NCI-H128 (cell line): ENCODE measurements at regions not wholly inside any gene's neighbourhood (a gene's known extent, or its start where the extent isn't known, plus 50 kb on each side); places are given as distances from the start of the nearest gene placed in this dataset.
"Not testable (repeated sequence)": the region's sequence is repeated elsewhere in the genome, so short reads cannot be mapped to it uniquely, and the experiment has no call there.

ENCODE experiments used
- DNase-seq: peaks from one replicate; lab custom pipeline; 2025; ENCODE audit not compliant: unreplicated experiment; lab: John Stamatoyannopoulos, UW

DNA sequence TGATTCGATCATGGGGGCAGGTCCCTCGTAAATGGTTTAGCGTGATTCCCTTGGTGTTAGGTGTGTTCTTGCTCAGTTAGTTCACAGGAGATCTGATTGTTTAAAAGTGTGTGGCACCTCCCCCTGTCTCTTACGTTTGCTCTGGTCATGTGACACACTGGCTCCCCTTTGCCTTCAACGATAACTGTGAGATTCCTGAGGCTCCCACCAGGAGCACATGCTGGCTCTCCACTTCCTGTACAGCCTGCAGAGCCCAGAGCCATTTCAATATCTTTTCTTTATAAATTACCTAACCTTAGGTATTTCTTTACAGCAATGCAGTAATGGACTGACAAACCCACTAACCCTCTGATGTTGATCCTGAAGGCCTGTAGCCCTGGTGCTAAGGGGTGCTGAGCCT is 141.9 kb downstream of the FCRL5 start:
- DNase-seq: no peak

DNA sequence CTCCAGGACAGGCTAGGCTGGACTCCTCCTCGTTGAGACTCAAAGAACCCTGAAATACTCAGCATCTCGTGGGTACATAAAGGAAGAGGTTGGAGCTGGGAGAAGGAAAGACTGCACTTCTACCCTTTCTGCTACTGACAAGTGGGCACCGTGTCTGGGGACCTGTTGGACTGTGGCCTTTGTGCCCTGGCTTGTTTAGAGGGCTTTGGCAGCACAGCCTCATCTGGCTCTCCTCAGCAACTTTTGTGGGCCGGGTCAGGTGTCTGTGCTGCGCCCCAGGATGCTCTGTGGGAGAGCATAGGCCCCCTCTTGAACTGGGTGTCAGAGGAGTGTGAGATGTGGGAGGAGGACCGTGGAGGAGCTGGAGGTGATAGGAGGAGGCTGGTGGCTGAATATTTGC is 142.4 kb downstream of the FCRL5 start:
- DNase-seq: no peak

DNA sequence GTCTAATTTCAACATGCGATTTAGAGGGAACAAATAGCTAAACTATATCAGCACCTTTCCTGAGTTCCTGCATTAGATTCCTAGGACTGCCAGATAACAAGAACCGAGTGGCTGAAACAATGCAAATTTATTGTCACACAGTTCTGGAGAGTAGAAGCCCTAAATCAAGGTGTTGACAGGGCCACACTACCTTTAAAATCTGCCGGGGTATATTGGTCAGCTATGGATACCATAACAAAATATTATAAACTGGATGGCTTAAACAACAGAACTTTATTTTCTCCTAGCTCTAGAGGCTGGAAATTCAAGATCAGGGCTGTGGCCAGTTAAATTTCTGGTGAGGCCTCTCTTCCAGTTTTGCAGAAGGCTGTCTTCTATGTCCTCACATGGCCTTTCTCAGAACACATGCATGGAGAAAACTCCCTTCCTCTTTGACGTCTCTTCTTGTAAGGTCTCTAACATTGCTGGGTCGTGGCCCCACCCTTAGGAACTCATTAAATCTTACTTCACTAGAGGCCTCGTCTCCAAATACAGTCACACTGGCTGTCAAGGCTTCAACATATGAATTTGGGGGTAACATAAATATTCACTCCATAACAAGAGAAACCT is 144.3 kb downstream of the FCRL5 start:
- no peak for DNase-seq

DNA sequence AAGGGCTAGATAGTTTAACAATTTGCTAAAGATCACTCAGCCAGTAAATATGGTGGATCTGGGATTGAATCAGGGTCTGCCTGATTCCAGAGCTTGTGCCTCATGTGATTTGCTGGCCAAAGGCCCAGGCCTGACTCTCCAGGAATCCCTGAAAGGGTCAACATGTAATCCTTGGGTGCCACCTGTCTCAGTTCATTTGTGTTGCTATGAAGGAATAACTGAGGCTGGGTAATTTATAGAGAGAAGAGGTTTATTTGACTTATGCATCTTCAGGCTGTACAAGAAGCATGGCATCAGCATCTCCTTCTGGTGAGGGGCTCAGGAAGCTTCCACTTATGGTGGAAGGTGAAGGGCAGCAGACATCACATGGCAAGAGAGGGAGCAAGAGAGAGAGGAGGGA is 144.9 kb downstream of the FCRL5 start:
- no peak for DNase-seq

DNA sequence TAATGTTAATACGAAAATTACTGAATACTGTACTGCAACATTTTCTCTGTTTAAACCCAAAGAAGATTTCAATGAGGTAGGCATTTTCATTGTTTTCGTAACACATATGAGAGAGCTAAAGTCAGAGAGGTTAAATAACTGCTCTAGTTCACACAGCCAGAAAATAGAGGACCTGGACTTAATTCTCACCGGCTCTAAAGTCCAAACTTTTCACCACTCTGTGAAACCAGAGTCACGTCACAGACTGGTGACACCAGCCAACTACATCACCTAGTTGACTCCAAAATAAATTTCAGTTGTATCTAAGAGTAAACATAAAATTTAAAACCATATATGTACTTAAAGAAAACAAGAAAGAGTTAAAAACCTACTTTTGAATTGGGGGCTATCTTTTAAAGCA is 146.7 kb downstream of the FCRL5 start:
- no peak for DNase-seq

DNA sequence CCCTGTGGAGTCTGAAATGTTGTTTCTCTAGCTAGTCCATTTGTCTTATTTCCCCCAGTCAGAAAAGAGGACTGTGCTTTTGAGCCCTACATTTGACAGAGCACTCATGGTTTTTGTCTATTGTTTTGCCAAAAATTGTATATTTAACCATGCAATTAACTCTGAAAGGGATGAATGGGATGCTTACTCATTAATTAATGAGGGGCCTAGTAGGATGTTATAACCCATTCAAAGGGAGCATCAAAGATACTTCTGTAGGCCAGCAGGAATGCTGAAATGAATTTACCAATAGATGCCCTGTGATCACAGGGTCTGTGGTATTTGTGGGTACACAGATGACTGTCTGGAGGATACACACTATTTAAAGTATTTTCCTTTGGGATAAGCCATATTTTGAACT is 147.7 kb downstream of the FCRL5 start:
- DNase-seq: no peak

DNA sequence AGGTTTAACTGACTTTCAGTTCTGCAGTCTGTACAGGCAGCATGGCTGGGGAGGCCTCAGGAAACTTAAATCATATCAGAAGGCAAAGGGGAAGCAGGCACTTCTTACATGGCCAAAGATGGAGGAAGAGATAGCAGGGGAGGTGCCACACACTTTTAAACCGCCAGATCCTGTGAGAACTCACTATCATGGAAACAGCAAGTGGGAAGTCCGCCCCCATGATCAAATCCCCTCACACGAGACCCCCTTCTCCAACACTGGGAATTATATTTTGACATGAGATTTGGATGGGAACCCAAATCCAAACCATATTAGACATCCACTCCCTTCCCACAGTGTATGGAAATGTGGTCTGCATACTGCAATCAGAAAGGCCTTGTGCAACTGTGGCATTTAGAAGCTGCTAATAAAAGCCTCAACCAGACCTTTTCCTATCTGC is 148.2 kb downstream of the FCRL5 start:
- DNase-seq: no peak

DNA sequence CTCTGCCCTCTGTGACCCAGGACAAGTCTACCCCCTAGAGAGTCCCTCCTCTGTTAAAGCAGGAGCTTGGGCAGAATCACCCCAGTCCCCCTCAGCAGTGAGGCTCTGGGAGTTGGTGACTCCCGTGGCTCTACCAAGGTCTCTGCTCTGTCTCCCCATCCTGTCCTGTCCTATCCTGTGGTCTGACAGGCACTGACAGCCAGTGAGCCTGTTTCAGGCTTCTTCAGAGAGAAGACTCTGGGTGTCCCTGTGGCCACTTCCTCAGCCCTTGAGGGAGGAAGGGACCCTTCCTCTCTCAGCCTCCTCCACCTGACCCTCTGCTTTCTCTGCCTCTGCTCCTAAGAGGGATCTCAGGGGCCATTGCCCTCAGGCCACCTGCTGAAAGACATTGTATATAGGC is 148.7 kb downstream of the FCRL5 start:
- DNase-seq: no peak

DNA sequence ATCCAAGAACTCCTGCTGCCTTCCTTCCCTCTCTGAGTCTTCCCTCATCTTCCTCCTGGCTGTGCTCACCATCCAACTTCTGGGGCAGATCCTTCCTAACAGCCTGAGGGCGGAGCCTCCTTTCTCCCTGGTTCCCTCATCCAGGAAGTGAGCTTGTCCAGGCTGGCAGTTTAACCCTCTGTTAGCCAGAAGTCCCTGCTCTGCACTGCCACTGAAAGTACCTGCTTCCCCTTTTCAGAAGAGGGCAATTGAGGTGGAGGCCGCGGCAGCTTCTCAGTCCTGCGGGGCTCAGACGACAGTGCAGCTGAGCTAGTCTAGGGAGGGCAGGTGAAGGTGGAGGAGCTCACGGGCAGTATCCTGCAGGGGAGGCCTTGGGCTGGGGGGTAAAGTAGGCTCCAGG is 149.1 kb downstream of the FCRL5 start:
- no peak for DNase-seq

DNA sequence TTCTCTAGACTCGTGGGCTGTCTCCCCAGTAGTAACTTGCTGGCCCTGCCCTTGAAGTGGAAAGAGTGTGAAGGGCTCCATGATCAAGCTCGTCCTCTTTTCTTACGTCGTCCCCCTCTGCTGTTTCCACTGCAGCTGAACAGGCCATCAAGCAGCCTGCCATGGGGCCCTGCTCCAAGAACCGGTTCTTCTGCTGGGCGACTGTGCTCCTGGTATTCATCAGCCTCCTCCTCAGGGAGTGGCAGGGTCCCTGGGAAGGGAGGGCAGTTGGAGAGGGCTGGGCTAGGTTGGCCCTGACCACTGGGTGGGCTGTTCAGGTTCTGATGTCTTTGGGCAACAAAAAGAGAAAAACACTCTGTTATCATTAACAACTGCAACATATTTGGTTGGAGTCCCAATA is 151.5 kb downstream of the FCRL5 start:
- DNase-seq: no peak

DNA sequence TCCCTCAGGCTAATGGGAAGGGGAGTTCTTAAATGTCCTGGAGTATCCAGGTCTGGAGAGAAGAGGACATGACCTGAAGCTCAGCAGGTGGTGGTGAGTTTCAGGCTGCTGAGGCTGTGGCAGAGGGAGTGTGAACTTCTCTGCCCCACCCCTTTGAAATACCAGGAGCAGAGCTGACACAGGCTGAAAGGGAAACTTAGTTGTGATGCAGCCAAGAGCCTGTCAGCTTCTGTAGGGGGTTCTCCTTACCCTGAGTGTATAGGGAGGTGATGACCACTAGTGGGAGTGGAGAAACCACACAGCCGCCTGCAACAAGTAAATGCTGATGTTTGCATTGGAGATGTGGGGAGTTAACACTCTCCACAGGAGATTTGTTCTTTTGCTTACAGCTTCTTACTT is 152.3 kb downstream of the FCRL5 start:
- DNase-seq: no peak

DNA sequence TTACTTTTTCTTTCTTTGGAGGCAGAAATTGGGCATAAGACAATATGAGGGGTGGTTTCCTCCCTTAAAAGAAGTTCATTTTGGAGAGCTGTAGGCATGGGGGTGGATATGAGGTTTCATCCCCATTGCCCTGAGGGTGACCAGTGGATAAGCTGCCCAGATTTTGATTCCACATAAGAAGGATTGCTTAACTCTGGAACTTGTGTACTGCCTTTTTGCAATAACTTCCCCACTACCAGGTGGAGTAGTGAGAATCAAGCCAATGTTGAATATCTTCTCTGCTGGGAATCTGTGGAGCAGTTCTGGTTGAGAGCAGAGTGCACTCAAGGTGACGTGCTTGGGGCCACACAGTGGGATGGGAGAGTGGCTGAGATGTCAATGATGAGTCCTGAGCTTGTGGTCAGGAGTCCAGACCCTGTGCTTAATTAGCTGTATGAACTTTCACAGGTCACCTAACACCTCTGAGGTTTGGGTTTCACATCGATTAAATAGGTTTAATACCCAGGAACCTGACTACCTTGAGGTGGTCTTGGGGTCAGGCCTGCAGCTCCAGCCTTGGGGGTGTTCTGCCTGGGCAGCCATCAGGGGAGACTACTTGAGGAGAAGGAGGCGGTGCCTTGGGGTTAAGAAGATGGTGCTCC is 152.9 kb downstream of the FCRL5 start:
- DNase-seq: no peak

DNA sequence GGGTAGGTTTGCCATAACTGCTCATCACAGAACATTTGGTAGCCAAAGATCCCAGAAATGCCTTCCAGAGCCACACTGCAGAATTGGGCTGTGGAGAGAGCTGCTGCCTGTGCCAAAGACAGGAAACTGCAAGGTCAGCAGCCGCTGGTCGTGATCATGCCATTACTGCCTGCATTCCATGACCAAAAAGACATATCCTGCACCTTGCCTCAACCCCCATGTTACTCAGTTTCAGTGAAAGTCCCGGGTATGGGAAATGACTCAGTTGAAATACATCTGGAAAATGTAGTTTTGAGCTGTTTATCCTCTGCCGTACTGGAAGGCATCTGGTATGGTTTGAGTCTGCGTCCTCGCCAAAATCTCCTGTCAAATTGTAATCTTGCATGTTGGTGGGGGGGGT is 161.7 kb downstream of the FCRL5 start:
- DNase-seq: no peak

DNA sequence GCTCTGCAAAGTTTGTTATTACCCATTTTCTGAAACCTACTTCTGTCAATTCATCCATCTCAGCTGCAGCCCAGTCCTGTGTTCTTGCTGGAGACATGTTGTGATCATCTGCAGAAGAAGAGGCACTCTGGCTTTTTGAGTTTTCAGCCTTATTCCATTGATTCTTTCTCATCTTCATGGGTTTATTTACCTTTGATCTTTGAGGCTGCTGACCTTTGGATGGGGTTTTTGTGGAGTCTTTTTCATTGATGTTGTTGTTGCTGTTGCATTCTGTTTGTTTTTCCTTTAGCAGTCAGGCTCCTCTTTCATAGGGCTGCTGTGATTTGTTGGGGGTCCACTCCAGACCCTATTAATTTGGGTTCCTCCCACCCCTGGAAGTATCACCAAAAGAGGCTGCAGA is 164.3 kb downstream of the FCRL5 start:
- no peak for DNase-seq

DNA sequence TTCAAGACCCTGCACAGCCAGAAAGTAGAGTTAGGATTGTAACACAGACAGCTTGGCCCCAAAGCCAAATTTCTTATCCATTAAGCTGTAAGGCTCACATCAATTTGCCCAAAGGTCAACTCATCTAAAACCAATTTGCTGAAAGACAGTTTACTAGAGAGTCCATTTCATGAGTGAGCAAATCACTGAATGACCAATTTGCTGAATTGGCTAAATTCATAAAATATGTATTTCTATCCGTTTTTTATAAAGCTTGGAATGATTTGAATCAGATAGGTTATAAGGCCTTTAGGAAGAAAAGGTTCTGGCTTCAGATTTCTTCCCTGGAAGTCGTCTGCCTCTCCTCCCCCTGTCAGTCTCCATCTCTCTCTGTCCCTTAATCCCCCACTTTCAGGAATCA is 168.1 kb downstream of the FCRL5 start:
- DNase-seq: no peak

DNA sequence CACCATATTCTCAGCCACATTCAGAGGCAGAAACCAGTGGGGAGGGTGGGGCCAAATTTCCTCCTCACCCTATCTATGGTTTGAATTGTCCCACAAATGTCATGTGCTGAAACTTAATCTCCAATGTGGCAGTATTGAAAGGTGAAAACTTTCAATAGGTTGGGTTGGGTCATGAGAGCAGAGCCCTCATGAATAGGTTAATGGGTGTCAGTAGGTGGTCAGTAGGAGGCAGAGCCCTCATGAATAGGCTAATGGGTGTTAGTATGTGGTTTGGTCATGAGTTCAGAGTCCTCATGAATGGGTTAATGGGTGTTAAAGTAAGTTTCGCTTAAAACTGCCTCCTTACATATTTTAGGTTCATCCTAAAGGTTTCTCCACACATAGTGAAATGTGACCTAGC is 170.0 kb downstream of the FCRL5 start:
- DNase-seq: no peak

DNA sequence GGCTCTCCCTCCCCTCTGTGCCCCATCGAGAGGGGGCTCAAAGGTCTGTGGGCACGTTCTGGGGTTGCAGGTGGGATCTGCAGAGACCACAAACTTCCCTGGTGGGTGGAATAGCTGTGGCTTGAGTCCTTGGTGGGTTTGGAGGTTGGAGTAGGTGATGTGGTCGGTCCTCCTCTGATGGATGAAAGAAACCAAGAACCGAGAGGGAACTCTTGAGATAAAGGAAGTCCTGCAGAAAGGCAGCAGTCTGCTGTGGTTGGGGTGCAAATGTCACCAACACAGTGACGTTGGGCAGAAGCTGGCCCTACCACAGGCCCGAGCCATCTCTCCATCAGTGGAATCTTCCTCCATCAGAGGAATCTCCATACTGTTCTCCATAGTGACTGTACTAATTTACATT is 171.8 kb downstream of the FCRL5 start:
- no peak for DNase-seq

DNA sequence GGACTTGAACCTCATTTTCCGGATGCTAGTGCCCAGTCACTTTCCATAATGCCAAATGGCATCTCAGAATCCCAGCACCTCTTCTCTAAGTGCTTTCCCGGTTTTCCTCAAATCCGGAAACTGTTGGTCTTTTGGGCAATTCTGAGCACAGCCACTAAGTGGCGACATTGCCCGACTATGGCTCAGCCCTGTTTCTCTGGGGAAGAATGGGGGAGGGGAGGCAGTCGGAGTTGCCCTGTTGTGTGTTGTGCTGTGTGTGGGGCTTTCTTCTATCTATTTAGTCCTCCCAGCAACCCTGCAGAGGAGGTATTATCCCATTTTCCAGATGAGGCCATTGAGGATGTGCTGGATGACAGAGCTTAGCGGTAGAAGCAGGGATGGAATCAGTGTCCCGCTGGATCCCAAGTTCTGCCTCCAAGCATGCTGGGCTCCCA is 175.0 kb downstream of the FCRL5 start:
- not testable (repeated sequence) for DNase-seq

DNA sequence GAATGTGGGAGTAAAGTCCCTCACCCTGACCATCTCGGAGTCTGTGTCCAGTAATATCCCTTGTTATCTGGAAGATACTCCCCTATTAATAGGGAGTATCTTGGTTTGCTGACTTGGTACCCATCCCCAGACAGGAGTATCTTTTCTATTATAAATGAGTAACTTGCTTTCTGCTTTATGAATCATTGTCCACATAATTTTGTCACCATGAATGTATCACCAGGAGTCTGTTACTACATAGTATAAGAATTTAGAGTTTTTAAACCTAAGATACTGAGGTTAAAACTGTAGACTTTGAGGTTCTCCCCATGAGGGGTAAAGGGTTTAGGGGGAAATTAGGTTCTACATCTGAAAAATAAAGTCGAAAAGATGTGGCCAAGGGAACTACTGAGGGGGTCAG is 175.6 kb downstream of the FCRL5 start:
- DNase-seq: no peak

DNA sequence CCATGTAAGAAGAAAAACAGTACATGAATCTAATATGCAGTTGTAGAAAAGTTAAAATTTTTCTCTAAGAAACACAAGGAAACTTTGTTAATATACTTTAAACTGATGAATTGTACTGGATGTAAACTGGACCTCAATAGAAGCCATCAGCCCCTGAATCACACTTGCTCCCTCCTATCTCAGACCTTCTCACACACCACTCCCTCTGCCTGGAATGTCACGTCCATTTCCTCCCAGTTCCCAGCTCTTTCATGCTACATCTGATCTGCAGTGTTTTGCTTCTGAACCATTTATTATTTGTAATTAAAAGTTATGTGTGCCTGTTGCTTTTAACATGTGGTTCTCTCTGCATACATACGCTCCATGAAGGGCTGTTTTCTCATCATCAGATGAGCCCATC is 180.0 kb downstream of the FCRL5 start:
- DNase-seq: not testable (repeated sequence)

DNA sequence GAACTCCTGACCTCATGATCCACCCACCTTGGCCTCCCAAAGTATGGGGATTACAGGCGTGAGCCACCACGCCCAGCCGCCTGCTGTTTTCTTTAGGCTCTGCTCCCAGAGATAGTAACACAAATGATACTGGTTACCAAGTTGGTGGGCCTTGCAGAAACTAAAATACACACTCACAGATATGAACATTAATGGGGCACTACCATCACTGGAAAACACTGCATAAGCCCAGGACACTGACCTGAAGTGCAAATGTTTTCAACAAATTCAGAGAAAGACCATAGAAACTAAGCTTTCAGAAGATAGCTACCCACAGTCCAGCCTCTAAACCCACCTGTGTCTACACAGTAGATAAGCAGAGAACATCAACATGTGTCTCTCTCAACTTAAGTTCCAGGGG is 180.5 kb downstream of the FCRL5 start:
- no peak for DNase-seq

DNA sequence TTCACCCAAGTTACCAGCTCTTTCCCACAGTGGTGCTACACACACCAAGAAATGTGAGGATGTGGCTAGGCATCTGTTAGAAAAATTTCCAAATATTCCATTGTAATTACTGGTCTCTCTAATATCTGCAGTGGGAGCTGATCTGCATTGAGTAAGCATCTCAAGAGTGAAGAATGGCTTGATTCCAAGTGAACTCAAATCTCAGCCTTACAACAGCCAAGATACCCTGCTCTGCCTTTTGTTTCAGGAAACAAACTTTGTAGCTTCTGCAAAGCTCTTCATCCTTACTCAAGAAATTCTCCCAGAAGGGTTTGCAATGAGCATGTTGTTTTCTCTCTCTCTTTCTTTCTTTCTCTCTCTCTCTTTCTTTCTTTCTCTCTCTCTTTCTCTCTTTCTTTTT is 181.1 kb downstream of the FCRL5 start:
- DNase-seq: no peak

DNA sequence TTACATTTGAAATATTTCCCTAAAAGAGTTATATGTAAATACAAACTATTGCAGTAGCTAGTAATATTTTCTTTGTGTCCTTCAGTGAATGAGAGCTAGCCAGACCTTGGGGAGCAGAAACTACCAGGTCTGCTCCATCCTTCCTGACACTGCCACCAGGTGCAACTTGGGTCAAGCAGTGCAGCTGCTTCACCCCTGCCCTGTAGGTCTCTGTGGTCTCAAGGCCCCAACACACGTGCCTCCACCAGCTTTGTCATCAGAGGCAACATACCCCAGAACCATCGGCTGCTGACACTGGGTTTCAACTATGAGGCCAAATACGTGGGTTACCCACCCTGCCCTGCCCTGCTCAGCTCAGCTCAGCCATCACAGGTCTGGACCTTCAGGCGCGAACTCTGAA is 181.6 kb downstream of the FCRL5 start:
- no peak for DNase-seq
